ENCODE measurements at regions not wholly inside any gene's neighbourhood (a gene's known extent, or its start where the extent isn't known, plus 50 kb on each side); places are given as distances from the start of the nearest gene placed in this dataset.

DNA sequence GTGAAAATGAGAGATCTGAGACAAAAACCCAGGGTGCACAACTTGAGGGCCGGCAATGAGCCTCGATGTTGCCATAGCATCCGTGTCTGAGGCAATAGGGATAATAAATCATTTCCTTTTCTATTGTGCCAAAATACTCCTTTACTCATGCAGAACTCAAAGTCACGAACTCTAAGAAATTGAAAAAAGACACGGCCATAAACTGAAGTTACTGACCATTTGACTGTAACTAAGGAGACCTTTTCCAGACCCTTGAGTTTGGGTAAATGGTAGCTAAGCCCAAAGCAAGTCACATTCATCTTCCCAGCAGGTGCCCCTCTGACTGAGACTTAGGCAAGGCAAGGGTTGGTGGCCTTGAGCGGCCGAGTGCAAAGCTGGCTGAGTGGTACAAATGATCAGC is 141.2 kb upstream of the SLCO3A1 start:
- TF ChIP-seq, protein P1, sequence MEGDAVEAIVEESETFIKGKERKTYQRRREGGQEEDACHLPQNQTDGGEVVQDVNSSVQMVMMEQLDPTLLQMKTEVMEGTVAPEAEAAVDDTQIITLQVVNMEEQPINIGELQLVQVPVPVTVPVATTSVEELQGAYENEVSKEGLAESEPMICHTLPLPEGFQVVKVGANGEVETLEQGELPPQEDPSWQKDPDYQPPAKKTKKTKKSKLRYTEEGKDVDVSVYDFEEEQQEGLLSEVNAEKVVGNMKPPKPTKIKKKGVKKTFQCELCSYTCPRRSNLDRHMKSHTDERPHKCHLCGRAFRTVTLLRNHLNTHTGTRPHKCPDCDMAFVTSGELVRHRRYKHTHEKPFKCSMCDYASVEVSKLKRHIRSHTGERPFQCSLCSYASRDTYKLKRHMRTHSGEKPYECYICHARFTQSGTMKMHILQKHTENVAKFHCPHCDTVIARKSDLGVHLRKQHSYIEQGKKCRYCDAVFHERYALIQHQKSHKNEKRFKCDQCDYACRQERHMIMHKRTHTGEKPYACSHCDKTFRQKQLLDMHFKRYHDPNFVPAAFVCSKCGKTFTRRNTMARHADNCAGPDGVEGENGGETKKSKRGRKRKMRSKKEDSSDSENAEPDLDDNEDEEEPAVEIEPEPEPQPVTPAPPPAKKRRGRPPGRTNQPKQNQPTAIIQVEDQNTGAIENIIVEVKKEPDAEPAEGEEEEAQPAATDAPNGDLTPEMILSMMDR (IDR thresholded peaks at IDR 0.05) = no peak
- no peak for TF ChIP-seq POLR2A (IDR thresholded peaks at IDR 0.05)
